ENCODE measurements at regions not wholly inside any gene's neighbourhood (a gene's known extent, or its start where the extent isn't known, plus 50 kb on each side); places are given as distances from the start of the nearest gene placed in this dataset.

GRCh38 chrX:45859407-45859806, 658.7 kb upstream of the DIPK2B start:
- Histone ChIP-seq H3K4me3 (ENCODE audit: low read depth, low read length) (no peak overlapping the region), H3K9ac (ENCODE audit: low read length) (no peak overlapping the region), H3K36me3 (ENCODE audit: control insufficient read depth, insufficient read depth, low read length) (no peaks in the 10 kb centered on the region), H3K4me1 (ENCODE audit: control insufficient read depth, insufficient read depth, low read length) (peaks cover 22% of the 10 kb centered on the region), H3K27me3 (ENCODE audit: control insufficient read depth, insufficient read depth, low read length) (no peaks in the 10 kb centered on the region), H3K27ac (ENCODE audit: low read depth, low read length) (no peak overlapping the region), H3K9me3 (ENCODE audit: control insufficient read depth, insufficient read depth, low read depth, low read length) (no peaks in the 10 kb centered on the region)

- H3K9me3 ChIP-seq (ENCODE audit: control insufficient read depth, insufficient read depth, low read depth, low read length), result no peaks in the 10 kb centered on the region
- peak overlapping the region; percentile 88 for H3K9ac ChIP-seq (ENCODE audit: low read length)
- no peaks in the 10 kb centered on the region for H3K27me3 ChIP-seq (ENCODE audit: control insufficient read depth, insufficient read depth, low read length)
- H3K4me3 ChIP-seq (ENCODE audit: low read depth, low read length), result peak overlapping the region; percentile 77; the same call in 1 of the 2 replicates
- peak overlapping the region; percentile 90 for H3K27ac ChIP-seq (ENCODE audit: low read depth, low read length)
- peaks cover 16% of the 10 kb centered on the region for H3K36me3 ChIP-seq (ENCODE audit: control insufficient read depth, insufficient read depth, low read length)
- H3K4me1 ChIP-seq (ENCODE audit: control insufficient read depth, insufficient read depth, low read length), result peaks cover 41% of the 10 kb centered on the region
These were observed 652.2 kb upstream of the DIPK2B start for GRCh38 chrX:45852884-45853283.

GRCh38 chrX:45851434-45851991, 650.8 kb upstream of the DIPK2B start:
- Histone ChIP-seq H3K4me1 (ENCODE audit: control insufficient read depth, insufficient read depth, low read length) (peaks cover 43% of the 10 kb centered on the region), H3K9ac (ENCODE audit: low read length) (peak overlapping the region; percentile 88), H3K27ac (ENCODE audit: low read depth, low read length) (peak overlapping the region; percentile 90; the same call in 1 of the 2 replicates), H3K36me3 (ENCODE audit: control insufficient read depth, insufficient read depth, low read length) (peaks cover 29% of the 10 kb centered on the region), H3K27me3 (ENCODE audit: control insufficient read depth, insufficient read depth, low read length) (no peaks in the 10 kb centered on the region), H3K9me3 (ENCODE audit: control insufficient read depth, insufficient read depth, low read depth, low read length) (no peaks in the 10 kb centered on the region), H3K4me3 (ENCODE audit: low read depth, low read length) (peak overlapping the region; percentile 77)

GRCh38 chrX:45850775-45851433, 650.2 kb upstream of the DIPK2B start:
- H3K9me3 ChIP-seq (ENCODE audit: control insufficient read depth, insufficient read depth, low read depth, low read length), result no peaks in the 10 kb centered on the region
- peaks cover 35% of the 10 kb centered on the region for H3K36me3 ChIP-seq (ENCODE audit: control insufficient read depth, insufficient read depth, low read length)
- no peaks in the 10 kb centered on the region for H3K27me3 ChIP-seq (ENCODE audit: control insufficient read depth, insufficient read depth, low read length)
- peak overlapping the region; percentile 83 for H3K27ac ChIP-seq (ENCODE audit: low read depth, low read length)
- H3K4me1 ChIP-seq (ENCODE audit: control insufficient read depth, insufficient read depth, low read length), result peaks cover 43% of the 10 kb centered on the region
- peak overlapping the region; percentile 88 for H3K9ac ChIP-seq (ENCODE audit: low read length)
- H3K4me3 ChIP-seq (ENCODE audit: low read depth, low read length), result peak overlapping the region; percentile 77

- peak overlapping the region; percentile 88 for H3K9ac ChIP-seq (ENCODE audit: low read length)
- H3K9me3 ChIP-seq (ENCODE audit: control insufficient read depth, insufficient read depth, low read depth, low read length), result no peaks in the 10 kb centered on the region
- no peaks in the 10 kb centered on the region for H3K27me3 ChIP-seq (ENCODE audit: control insufficient read depth, insufficient read depth, low read length)
- peaks cover 40% of the 10 kb centered on the region for H3K4me1 ChIP-seq (ENCODE audit: control insufficient read depth, insufficient read depth, low read length)
- H3K27ac ChIP-seq (ENCODE audit: low read depth, low read length), result peak overlapping the region; percentile 83
- peak overlapping the region; percentile 77 for H3K4me3 ChIP-seq (ENCODE audit: low read depth, low read length)
- H3K36me3 ChIP-seq (ENCODE audit: control insufficient read depth, insufficient read depth, low read length), result peaks cover 42% of the 10 kb centered on the region
These were observed 649.6 kb upstream of the DIPK2B start for GRCh38 chrX:45850197-45850774.

- Histone ChIP-seq H3K36me3 (ENCODE audit: control insufficient read depth, insufficient read depth, low read length) (peaks cover 51% of the 10 kb centered on the region), H3K27ac (ENCODE audit: low read depth, low read length) (no peak overlapping the region; the same call in 1 of the 2 replicates), H3K9me3 (ENCODE audit: control insufficient read depth, insufficient read depth, low read depth, low read length) (no peaks in the 10 kb centered on the region), H3K9ac (ENCODE audit: low read length) (peak overlapping the region; percentile 88), H3K27me3 (ENCODE audit: control insufficient read depth, insufficient read depth, low read length) (no peaks in the 10 kb centered on the region), H3K4me3 (ENCODE audit: low read depth, low read length) (peak overlapping the region; percentile 77), H3K4me1 (ENCODE audit: control insufficient read depth, insufficient read depth, low read length) (peaks cover 33% of the 10 kb centered on the region)
These were observed 648.7 kb upstream of the DIPK2B start for GRCh38 chrX:45849261-45849862.

- no peak overlapping the region for H3K4me3 ChIP-seq (ENCODE audit: low read depth, low read length)
- H3K4me1 ChIP-seq (ENCODE audit: control insufficient read depth, insufficient read depth, low read length), result peaks cover 19% of the 10 kb centered on the region
- H3K36me3 ChIP-seq (ENCODE audit: control insufficient read depth, insufficient read depth, low read length), result peaks cover 65% of the 10 kb centered on the region
- no peaks in the 10 kb centered on the region for H3K9me3 ChIP-seq (ENCODE audit: control insufficient read depth, insufficient read depth, low read depth, low read length)
- no peak overlapping the region for H3K9ac ChIP-seq (ENCODE audit: low read length)
- H3K27me3 ChIP-seq (ENCODE audit: control insufficient read depth, insufficient read depth, low read length), result no peaks in the 10 kb centered on the region
- no peak overlapping the region for H3K27ac ChIP-seq (ENCODE audit: low read depth, low read length)
These were observed 647.3 kb upstream of the DIPK2B start for GRCh38 chrX:45847961-45848360.

- Histone ChIP-seq H3K27me3 (ENCODE audit: control insufficient read depth, insufficient read depth, low read length) (no peaks in the 10 kb centered on the region), H3K36me3 (ENCODE audit: control insufficient read depth, insufficient read depth, low read length) (peaks cover 81% of the 10 kb centered on the region), H3K4me1 (ENCODE audit: control insufficient read depth, insufficient read depth, low read length) (peaks cover 15% of the 10 kb centered on the region; the same call in 1 of the 2 replicates), H3K4me3 (ENCODE audit: low read depth, low read length) (no peak overlapping the region), H3K27ac (ENCODE audit: low read depth, low read length) (no peak overlapping the region), H3K9ac (ENCODE audit: low read length) (no peak overlapping the region), H3K9me3 (ENCODE audit: control insufficient read depth, insufficient read depth, low read depth, low read length) (no peaks in the 10 kb centered on the region)
These were observed 645.7 kb upstream of the DIPK2B start for GRCh38 chrX:45846328-45846727.

GRCh38 chrX:45845142-45845541, 644.5 kb upstream of the DIPK2B start:
- Histone ChIP-seq H3K4me1 (ENCODE audit: control insufficient read depth, insufficient read depth, low read length) (peaks cover 15% of the 10 kb centered on the region; the same call in 1 of the 2 replicates), H3K9ac (ENCODE audit: low read length) (no peak overlapping the region), H3K36me3 (ENCODE audit: control insufficient read depth, insufficient read depth, low read length) (peaks cover 93% of the 10 kb centered on the region)

GRCh38 chrX:45843518-45843917, 642.8 kb upstream of the DIPK2B start:
- no peaks in the 10 kb centered on the region for H3K27me3 ChIP-seq (ENCODE audit: control insufficient read depth, insufficient read depth, low read length)
- no peak overlapping the region for H3K4me3 ChIP-seq (ENCODE audit: low read depth, low read length)
- H3K4me1 ChIP-seq (ENCODE audit: control insufficient read depth, insufficient read depth, low read length), result peaks cover 13% of the 10 kb centered on the region; the same call in 1 of the 2 replicates
- no peak overlapping the region for H3K27ac ChIP-seq (ENCODE audit: low read depth, low read length)
- H3K9ac ChIP-seq (ENCODE audit: low read length), result no peak overlapping the region
- H3K36me3 ChIP-seq (ENCODE audit: control insufficient read depth, insufficient read depth, low read length), result peaks cover 92% of the 10 kb centered on the region
- H3K9me3 ChIP-seq (ENCODE audit: control insufficient read depth, insufficient read depth, low read depth, low read length), result no peaks in the 10 kb centered on the region; the same call in 1 of the 2 replicates

More at GRCh38 chrX:45845142-45845541, 644.5 kb upstream of the DIPK2B start:
- Histone ChIP-seq H3K4me3 (ENCODE audit: low read depth, low read length) (no peak overlapping the region), H3K9me3 (ENCODE audit: control insufficient read depth, insufficient read depth, low read depth, low read length) (no peaks in the 10 kb centered on the region), H3K27me3 (ENCODE audit: control insufficient read depth, insufficient read depth, low read length) (no peaks in the 10 kb centered on the region), H3K27ac (ENCODE audit: low read depth, low read length) (no peak overlapping the region)

- peaks cover 93% of the 10 kb centered on the region for H3K36me3 ChIP-seq (ENCODE audit: control insufficient read depth, insufficient read depth, low read length)
- H3K9ac ChIP-seq (ENCODE audit: low read length), result no peak overlapping the region
- H3K4me1 ChIP-seq (ENCODE audit: control insufficient read depth, insufficient read depth, low read length), result peaks cover 8% of the 10 kb centered on the region; the same call in 1 of the 2 replicates
- H3K27me3 ChIP-seq (ENCODE audit: control insufficient read depth, insufficient read depth, low read length), result no peaks in the 10 kb centered on the region
- no peak overlapping the region for H3K27ac ChIP-seq (ENCODE audit: low read depth, low read length)
- no peaks in the 10 kb centered on the region; the same call in 1 of the 2 replicates for H3K9me3 ChIP-seq (ENCODE audit: control insufficient read depth, insufficient read depth, low read depth, low read length)
- H3K4me3 ChIP-seq (ENCODE audit: low read depth, low read length), result no peak overlapping the region
These were observed 642.2 kb upstream of the DIPK2B start for GRCh38 chrX:45842926-45843315.

Data from HUES6 (cell line).